ENCODE measurements at regions not wholly inside any gene's neighbourhood (a gene's known extent, or its start where the extent isn't known, plus 50 kb on each side); places are given as distances from the start of the nearest gene placed in this dataset.
"Not testable (repeated sequence)": the region's sequence is repeated elsewhere in the genome, so short reads cannot be mapped to it uniquely, and the experiment has no call there.

DNA sequence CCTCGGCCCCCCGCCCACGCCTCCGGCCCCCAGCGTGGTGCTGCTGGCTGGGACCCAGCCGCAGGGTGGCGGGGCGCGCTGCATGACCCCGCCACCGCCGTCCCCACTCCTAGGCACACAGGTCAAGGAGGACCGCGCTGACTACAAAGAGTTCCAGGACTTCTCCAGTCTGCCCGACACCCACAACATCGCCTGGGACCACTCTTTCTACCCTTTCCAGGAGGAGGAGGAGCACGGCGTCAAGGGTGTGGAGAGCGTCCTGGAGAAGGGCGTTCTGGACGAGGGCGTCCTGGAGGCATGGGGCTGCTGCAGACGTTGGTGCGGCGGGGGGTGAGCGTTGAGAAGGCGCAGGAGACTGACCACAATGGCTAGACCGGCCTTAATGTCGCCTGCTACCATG, 101.7 kb upstream of the OR4C13 start:
- TF ChIP-seq, protein P1, sequence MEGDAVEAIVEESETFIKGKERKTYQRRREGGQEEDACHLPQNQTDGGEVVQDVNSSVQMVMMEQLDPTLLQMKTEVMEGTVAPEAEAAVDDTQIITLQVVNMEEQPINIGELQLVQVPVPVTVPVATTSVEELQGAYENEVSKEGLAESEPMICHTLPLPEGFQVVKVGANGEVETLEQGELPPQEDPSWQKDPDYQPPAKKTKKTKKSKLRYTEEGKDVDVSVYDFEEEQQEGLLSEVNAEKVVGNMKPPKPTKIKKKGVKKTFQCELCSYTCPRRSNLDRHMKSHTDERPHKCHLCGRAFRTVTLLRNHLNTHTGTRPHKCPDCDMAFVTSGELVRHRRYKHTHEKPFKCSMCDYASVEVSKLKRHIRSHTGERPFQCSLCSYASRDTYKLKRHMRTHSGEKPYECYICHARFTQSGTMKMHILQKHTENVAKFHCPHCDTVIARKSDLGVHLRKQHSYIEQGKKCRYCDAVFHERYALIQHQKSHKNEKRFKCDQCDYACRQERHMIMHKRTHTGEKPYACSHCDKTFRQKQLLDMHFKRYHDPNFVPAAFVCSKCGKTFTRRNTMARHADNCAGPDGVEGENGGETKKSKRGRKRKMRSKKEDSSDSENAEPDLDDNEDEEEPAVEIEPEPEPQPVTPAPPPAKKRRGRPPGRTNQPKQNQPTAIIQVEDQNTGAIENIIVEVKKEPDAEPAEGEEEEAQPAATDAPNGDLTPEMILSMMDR (IDR thresholded peaks at IDR 0.05 in 4 of 5, conservative IDR thresholded peaks at IDR 0.05 in 1 of 5), result not testable (repeated sequence)
- TF ChIP-seq POLR2A (IDR thresholded peaks at IDR 0.05), result not testable (repeated sequence)

All from gastrocnemius medialis (tissue), 4 donors.